H9 (cell line): ENCODE measurements at regions not wholly inside any gene's neighbourhood (a gene's known extent, or its start where the extent isn't known, plus 50 kb on each side); places are given as distances from the start of the nearest gene placed in this dataset.

ENCODE experiments used
- DNase-seq: peaks from one replicate; pipeline ENCODE4 v3.0.0-alpha.2; 2017
- H2AFZ ChIP-seq: one replicate; pipeline ENCODE4 v1.6.1; 2013; ENCODE audit warnings: mild to moderate bottlenecking, low read length, control low read depth, moderate library complexity
- H2AK5ac ChIP-seq: 2 replicates; pipeline ENCODE4 v1.6.1; 2013; ENCODE audit warnings: low read length, control low read depth, mixed read lengths; ENCODE audit not compliant: insufficient read length
- H2BK120ac ChIP-seq: one replicate; pipeline ENCODE4 v1.6.1; 2013; ENCODE audit warnings: low read depth, mild to moderate bottlenecking, low read length, control low read depth, inconsistent platforms; ENCODE audit not compliant: poor library complexity, severe bottlenecking
- H2BK12ac ChIP-seq: 2 replicates; pipeline ENCODE4 v1.6.1; 2013; ENCODE audit warnings: low read length, control low read depth, mixed read lengths, low read depth; ENCODE audit not compliant: insufficient read length
- H2BK15ac ChIP-seq: 2 replicates; pipeline ENCODE4 v1.6.1; 2013; ENCODE audit warnings: low read depth, low read length, control low read depth
- H2BK20ac ChIP-seq: one replicate; pipeline ENCODE4 v1.6.1; 2013; ENCODE audit warnings: low read depth, mild to moderate bottlenecking, low read length, control low read depth, inconsistent platforms; ENCODE audit not compliant: poor library complexity, severe bottlenecking
- H2BK5ac ChIP-seq: 2 replicates; pipeline ENCODE4 v1.6.1; 2013; ENCODE audit warnings: low read length, control low read depth, mixed read lengths; ENCODE audit not compliant: insufficient read length
- H3K14ac ChIP-seq: 2 replicates; pipeline ENCODE4 v1.6.1; 2013; ENCODE audit warnings: low read length, control low read depth; ENCODE audit not compliant: insufficient read depth
- H3K18ac ChIP-seq: 2 replicates; pipeline ENCODE4 v1.6.1; 2013; ENCODE audit warnings: low read depth, mild to moderate bottlenecking, mixed read lengths, low read length, control low read depth; ENCODE audit not compliant: insufficient read length
- H3K23ac ChIP-seq: 2 replicates; pipeline ENCODE4 v1.6.1; 2013; ENCODE audit warnings: low read length, control low read depth, mixed read lengths, low read depth; ENCODE audit not compliant: insufficient read length
- H3K23me2 ChIP-seq: 2 replicates; pipeline ENCODE4 v1.6.1; 2013; ENCODE audit warnings: low read depth, mild to moderate bottlenecking, mixed read lengths, low read length, control low read depth; ENCODE audit not compliant: insufficient read length, poor library complexity, severe bottlenecking
- H3K27ac ChIP-seq: 2 replicates; pipeline ENCODE4 v1.5.1; 2013; ENCODE audit warnings: low read length, control low read depth, mixed read lengths, low read depth; ENCODE audit not compliant: insufficient read length
- H3K27me3 ChIP-seq: 2 replicates; pipeline ENCODE4 v1.6.1; 2013; ENCODE audit warnings: low read length, control low read depth, inconsistent platforms; ENCODE audit not compliant: insufficient read depth
- H3K4ac ChIP-seq: 2 replicates; pipeline ENCODE4 v1.6.1; 2013; ENCODE audit warnings: low read depth, mild to moderate bottlenecking, control low read depth, inconsistent platforms, low read length, moderate library complexity
- H3K4me1 ChIP-seq: 2 replicates; pipeline ENCODE4 v1.6.1; 2013; ENCODE audit warnings: low read length, control low read depth, inconsistent platforms; ENCODE audit not compliant: insufficient read depth
- H3K4me2 ChIP-seq: 2 replicates; pipeline ENCODE4 v1.6.1; 2013; ENCODE audit warnings: low read length, control low read depth, mixed read lengths; ENCODE audit not compliant: insufficient read length, insufficient read depth
- H3K56ac ChIP-seq: 2 replicates; pipeline ENCODE4 v1.6.1; 2013; ENCODE audit warnings: low read depth, mild to moderate bottlenecking, mixed read lengths, low read length, control low read depth; ENCODE audit not compliant: insufficient read length
- H3K79me1 ChIP-seq: 2 replicates; pipeline ENCODE4 v1.6.1; 2013; ENCODE audit warnings: low read depth, mild to moderate bottlenecking, moderate library complexity, low read length, control low read depth, inconsistent platforms; ENCODE audit not compliant: insufficient read depth, poor library complexity, severe bottlenecking
- H3K79me2 ChIP-seq: 2 replicates; pipeline ENCODE4 v1.6.1; 2013; ENCODE audit warnings: low read length, control low read depth, inconsistent platforms; ENCODE audit not compliant: insufficient read depth
- H3K9ac ChIP-seq: 2 replicates; pipeline ENCODE4 v1.6.1; 2013; ENCODE audit warnings: low read length, control low read depth, mixed read lengths; ENCODE audit not compliant: insufficient read length; ENCODE audit errors: extremely low read depth
- H3K9me3 ChIP-seq: one replicate; pipeline ENCODE4 v1.6.1; 2013; ENCODE audit warnings: low read depth, low read length, inconsistent platforms; ENCODE audit not compliant: control insufficient read depth
- H3T11ph ChIP-seq: one replicate; pipeline ENCODE4 v1.6.1; 2013; ENCODE audit warnings: mild to moderate bottlenecking, low read length, control low read depth, inconsistent platforms
- H4K20me1 ChIP-seq: one replicate; pipeline ENCODE4 v1.6.1; 2013; ENCODE audit not compliant: control insufficient read depth, insufficient read length, insufficient read depth
- H4K5ac ChIP-seq: 2 replicates; pipeline ENCODE4 v1.6.1; 2013; ENCODE audit warnings: low read depth, mild to moderate bottlenecking, mixed read lengths, low read length, control low read depth; ENCODE audit not compliant: insufficient read length
- H4K8ac ChIP-seq: replicated peaks from 2 replicates; pipeline ENCODE4 v1.6.1; 2013; ENCODE audit warnings: low read length, control low read depth, mixed read lengths, low read depth; ENCODE audit not compliant: insufficient read length
- H4K91ac ChIP-seq: 2 replicates; pipeline ENCODE4 v1.6.1; 2013; ENCODE audit warnings: low read depth, mild to moderate bottlenecking, moderate library complexity, mixed read lengths, low read length, control low read depth; ENCODE audit not compliant: insufficient read length
- H3K27ac Mint-ChIP-seq, 3 experiments: 2 replicates in 2 of 3; 3 replicates in 1 of 3; pipeline ENCODE4 v1.8.0; 2020 to 2021; ENCODE audit warnings: mixed read lengths in 3 of 3, mild to moderate bottlenecking in 1 of 3, moderate library complexity in 1 of 3
- H3K27me3 Mint-ChIP-seq: 2 replicates; pipeline ENCODE4 v1.8.0; 2021; ENCODE audit warnings: low read depth, mild to moderate bottlenecking, moderate library complexity, mixed read lengths
- H3K36me3 Mint-ChIP-seq, 3 experiments: 2 replicates in 2 of 3; 3 replicates in 1 of 3; pipeline ENCODE4 v1.8.0; 2020 to 2021; ENCODE audit warnings: low read depth in 3 of 3, mixed read lengths in 3 of 3; ENCODE audit not compliant: insufficient read depth in 1 of 3
- H3K4me1 Mint-ChIP-seq, 2 experiments: 2 replicates each; pipeline ENCODE4 v1.8.0; 2020; ENCODE audit warnings: mixed read lengths in 2 of 2
- H3K4me3 Mint-ChIP-seq, 2 experiments: 2 replicates in 1 of 2; 3 replicates in 1 of 2; pipeline ENCODE4 v1.8.0; 2020 to 2021; ENCODE audit warnings: mild to moderate bottlenecking in 2 of 2, mixed read lengths in 2 of 2, moderate library complexity in 1 of 2
- H3K9me3 Mint-ChIP-seq, 2 experiments: 2 replicates in 1 of 2; 3 replicates in 1 of 2; pipeline ENCODE4 v1.8.0; 2020; ENCODE audit warnings: mild to moderate bottlenecking in 2 of 2, mixed read lengths in 2 of 2, moderate library complexity in 1 of 2
- TF ChIP-seq, protein P1 (sequence below): fragments of 200-600 bp; sonication (generic); conservative IDR thresholded peaks from 3 replicates; pipeline ENCODE4 v1.8.0; 2021; ENCODE audit warnings: antibody characterized with exemption, mild to moderate bottlenecking

DNA sequence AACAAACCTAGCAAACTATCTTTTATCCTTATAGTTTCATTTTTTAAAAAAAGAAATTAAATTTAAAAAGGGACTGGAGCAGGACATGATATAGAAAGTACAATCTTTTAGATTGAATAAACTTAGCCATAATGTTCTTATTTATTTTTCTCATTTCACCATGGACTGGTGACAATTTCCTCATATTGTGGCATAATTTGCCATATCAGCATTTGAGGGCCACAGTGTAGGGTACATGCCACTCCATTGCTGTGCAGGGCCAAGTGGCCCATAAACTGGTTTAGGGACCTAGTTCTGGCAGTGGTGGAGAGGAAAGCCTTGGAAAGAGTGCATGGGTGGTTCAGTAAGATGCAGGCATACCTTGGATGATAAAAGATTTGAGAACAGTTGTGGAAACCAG is 232.9 kb upstream of the ELL2 start:
- Histone ChIP-seq H2BK120ac (no peak overlapping the region), H2BK20ac (no peak overlapping the region), H3K4me1 (no peaks in the 10 kb centered on the region), H3K79me2 (no peaks in the 10 kb centered on the region), H3K4ac (no peak overlapping the region), H4K8ac (no peak overlapping the region), H2AK5ac (no peak overlapping the region), H2AFZ (no peak overlapping the region), H3K23ac (no peak overlapping the region), H2BK5ac (no peak overlapping the region), H2BK15ac (no peak overlapping the region), H3K79me1 (no peaks in the 10 kb centered on the region), H3K14ac (no peak overlapping the region), H3K23me2 (no peaks in the 10 kb centered on the region), H3K9me3 (no peaks in the 10 kb centered on the region), H3K18ac (no peak overlapping the region), H3K27me3 (no peaks in the 10 kb centered on the region), H4K5ac (no peak overlapping the region), H3K56ac (no peak overlapping the region), H2BK12ac (no peak overlapping the region), H4K20me1 (no peaks in the 10 kb centered on the region), H4K91ac (no peak overlapping the region), H3T11ph (no peak overlapping the region), H3K27ac (no peak overlapping the region), H3K4me2 (no peak overlapping the region), H3K9ac (no peak overlapping the region)
- TF ChIP-seq, protein P1, sequence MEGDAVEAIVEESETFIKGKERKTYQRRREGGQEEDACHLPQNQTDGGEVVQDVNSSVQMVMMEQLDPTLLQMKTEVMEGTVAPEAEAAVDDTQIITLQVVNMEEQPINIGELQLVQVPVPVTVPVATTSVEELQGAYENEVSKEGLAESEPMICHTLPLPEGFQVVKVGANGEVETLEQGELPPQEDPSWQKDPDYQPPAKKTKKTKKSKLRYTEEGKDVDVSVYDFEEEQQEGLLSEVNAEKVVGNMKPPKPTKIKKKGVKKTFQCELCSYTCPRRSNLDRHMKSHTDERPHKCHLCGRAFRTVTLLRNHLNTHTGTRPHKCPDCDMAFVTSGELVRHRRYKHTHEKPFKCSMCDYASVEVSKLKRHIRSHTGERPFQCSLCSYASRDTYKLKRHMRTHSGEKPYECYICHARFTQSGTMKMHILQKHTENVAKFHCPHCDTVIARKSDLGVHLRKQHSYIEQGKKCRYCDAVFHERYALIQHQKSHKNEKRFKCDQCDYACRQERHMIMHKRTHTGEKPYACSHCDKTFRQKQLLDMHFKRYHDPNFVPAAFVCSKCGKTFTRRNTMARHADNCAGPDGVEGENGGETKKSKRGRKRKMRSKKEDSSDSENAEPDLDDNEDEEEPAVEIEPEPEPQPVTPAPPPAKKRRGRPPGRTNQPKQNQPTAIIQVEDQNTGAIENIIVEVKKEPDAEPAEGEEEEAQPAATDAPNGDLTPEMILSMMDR, result no peak
- H3K27me3 Mint-ChIP-seq, result no peaks in the 10 kb centered on the region
- H3K27ac Mint-ChIP-seq, result no peak overlapping the region
- H3K36me3 Mint-ChIP-seq, result no peaks in the 10 kb centered on the region
- H3K4me3 Mint-ChIP-seq, result no peak overlapping the region
- H3K9me3 Mint-ChIP-seq, result no peaks in the 10 kb centered on the region
- peaks cover 9 to 13% of the 10 kb centered on the region in 2 experiments for H3K4me1 Mint-ChIP-seq
- DNase-seq, result no peak
